HG03457 (cell line): ENCODE measurements at regions not wholly inside any gene's neighbourhood (a gene's known extent, or its start where the extent isn't known, plus 50 kb on each side); places are given as distances from the start of the nearest gene placed in this dataset.
"Not testable (repeated sequence)": the region's sequence is repeated elsewhere in the genome, so short reads cannot be mapped to it uniquely, and the experiment has no call there.

ENCODE experiments used
- ATAC-seq: cut with Tn5 transposase; IDR thresholded peaks from one replicate; pipeline ENCODE4 v1.9.1; 2021; ENCODE audit warnings: moderate number of reproducible peaks; ENCODE audit not compliant: unreplicated experiment

DNA sequence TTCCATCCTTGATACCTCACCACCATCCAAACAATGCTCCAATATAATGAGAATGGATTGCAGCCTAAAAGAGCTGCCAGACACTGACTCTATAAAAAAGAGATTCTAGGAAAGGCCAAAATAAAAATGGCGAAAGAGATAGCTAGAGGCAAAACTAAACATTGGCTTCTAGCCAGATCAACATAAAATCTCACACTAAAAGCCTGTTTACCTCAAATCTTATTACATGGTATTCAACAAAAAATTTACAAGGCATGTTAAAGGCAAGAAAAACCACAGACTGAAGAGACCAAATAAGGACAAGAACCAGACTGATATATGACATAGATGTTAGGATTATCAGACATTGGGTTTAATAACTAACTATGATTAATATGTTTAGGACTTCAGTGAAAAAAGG is 1127.0 kb downstream of the DNAJB9 start:
- ATAC-seq: no peak

DNA sequence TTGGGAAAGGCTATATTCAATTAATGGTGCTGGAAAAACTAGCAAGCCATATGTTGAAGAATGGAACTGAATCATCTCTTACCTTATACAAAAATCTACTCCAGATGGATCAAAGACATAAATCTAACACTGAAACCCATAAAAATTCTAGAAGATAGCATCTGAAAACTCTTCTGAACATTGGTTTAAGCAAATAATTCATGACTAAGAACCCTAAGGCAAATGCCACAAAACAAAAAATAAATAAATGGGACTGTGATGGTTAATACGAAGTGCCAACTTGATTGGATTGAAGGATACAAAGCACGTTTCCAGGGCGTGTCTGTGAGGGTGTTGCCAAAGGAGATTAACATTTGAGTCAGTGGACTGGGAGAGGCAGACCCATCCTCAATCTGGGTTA is 1130.0 kb downstream of the DNAJB9 start:
- ATAC-seq: no peak

DNA sequence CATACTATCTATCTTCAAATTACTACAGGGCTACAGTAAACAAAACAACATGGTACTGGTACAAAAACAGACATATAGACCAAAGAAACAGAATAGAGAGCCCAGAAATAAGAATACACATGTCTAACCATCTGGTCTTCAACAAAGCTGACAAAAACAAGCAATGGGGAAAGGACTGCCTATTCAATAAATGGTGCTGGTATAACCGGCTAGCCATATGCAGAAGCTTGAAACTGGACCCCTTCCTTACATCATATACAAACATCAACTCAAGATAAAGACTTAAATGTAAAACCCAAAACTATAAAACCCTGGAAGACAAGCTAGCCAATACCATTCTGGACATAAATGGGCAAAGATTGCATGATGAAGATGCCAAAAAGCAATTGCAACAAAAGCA is 1143.7 kb downstream of the DNAJB9 start:
- ATAC-seq: no peak

DNA sequence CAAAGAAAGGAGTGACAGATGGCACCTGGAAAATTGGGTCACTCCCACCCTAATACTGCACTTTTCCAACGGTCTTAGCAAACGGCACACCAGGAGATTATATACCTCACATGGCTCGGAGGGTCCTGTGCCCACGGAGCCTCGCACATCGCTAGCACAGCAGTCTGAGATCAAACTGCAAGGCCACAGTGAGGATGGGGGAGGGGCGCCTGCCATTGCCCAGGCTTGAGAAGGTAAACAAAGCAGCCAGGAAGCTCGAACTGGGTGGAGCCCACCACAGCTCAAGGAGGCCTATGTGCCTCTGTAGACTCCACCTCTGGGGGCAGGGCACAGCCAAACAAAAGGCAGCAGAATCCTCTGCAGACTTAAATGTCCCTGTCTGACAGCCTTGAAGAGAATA is 1149.7 kb downstream of the DNAJB9 start:
- ATAC-seq: not testable (repeated sequence)

DNA sequence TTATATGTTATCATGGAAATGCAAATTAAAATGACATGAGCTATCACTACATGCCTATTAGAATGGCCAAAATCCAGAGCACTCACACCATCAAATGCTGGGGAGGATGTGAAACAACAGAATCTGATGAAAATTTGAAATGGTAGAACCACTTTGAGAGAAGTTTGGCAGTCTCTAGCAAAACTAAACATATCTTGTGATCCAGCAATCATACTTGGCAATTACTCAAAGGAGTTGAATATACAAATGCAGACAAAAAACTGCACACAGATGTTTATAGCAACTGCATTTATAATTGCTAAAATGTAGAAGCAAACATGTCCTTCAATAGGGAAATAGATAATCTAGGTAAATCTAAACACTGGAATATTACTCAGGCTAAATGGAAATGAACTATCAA is 1164.9 kb downstream of the DNAJB9 start:
- ATAC-seq: no peak

DNA sequence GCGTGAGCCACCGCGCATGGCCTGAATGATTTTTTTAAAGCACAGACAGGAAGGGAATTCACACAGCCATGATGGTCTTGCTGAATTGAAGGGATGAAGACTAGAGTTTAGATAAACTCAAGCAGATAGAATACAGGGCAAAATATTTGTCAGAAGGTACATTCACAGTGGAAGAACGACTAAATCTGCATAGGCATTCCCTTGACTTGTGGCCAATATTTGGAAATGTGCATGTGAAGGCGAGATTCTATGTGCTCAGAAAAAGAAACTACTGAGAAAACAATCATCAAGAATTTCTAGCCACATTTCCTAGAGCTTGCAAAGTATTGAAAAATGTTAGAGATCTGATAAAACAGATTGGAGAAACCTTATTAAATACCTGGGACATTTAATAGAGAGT is 1166.2 kb downstream of the DNAJB9 start:
- no peak for ATAC-seq

DNA sequence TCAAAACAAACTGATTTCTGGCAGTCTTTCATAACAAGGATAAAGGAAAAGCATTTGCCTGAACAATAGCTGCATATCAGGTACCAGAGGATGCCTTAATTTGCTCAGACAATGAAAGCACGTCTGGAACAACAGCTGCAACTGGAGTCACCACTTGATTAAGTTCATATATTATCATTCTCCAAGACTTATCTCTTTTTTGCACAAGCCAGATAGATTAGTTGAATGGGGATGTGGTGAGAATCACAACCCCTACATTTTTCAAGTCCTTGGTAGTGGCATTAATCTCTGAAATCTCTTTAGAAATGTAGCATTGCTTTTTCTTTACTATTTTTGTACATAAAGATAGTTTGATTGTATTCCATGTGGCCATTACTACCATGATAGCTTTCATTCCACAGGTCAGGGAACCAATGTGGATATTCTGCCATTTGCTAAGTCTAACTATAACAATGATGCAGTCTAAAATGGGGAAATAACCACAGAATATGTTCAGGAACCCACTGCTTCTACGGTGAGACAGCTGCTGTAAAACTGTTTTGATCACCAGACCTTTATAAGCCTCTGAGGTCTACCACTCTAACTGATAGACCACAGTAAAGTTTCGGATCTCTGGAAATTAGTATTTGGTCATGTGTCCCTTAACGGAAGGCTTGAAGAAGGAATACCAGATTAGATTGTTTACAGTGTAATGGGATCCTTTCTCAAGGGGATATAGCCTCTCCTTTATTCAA is 1176.2 kb downstream of the DNAJB9 start:
- ATAC-seq: no peak

DNA sequence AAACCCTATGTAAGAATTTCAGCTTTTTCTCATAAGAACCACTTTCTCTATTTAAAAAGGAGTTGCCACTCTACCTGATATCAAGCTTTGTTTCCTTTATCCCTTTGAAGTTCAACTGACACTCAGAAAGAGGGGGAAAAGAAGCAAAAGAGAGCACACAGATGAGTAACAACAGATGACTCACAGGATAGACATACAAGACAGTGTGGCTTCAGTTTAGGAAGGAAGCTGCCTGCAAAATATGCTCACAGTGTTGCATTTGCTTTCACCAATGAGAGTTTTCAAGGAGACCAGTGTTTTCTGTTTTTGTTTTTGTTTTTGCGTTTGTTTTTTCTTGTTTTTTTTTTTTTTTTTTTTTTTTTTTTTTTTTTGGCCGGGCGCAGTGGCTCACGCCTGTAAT is 1181.6 kb downstream of the DNAJB9 start:
- ATAC-seq: no peak

DNA sequence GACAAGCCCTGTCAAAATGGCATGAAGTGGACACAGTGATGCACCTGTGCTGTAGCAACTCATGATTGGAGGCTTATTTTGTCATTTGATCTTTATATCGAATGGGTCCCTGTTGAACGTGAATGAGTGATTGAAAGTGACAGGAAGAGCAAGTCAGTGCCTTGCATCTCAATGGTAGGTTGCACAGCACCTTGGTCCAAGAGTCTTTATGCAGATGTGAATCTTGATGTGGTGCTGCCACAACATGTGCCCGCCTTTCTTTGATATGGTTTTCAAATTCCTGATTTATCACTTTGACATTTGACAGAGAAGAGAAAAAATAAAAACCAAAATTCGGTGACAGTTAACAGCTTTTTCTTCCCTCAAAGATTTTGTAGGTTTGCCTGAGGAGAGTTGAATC is 1182.4 kb downstream of the DNAJB9 start:
- no peak for ATAC-seq

DNA sequence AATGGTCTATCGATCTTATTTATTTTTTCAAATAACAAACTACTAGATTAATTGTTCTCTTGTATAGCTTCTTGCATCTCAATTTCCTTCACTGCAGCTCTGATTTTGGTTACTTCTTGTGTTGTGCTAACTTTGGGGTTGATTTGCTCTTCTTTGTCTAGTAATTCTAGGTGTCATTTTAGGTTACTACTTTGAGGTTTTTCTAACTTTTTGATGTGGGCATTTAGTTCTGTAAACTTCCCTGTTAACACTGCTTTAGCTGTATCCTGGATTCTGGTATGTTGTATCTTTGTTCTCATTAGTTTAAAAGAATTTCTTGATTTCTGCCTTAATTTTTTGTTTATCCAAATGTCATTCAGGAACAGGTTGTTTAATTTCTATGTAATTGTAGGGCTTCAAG is 1188.0 kb downstream of the DNAJB9 start:
- no peak for ATAC-seq

DNA sequence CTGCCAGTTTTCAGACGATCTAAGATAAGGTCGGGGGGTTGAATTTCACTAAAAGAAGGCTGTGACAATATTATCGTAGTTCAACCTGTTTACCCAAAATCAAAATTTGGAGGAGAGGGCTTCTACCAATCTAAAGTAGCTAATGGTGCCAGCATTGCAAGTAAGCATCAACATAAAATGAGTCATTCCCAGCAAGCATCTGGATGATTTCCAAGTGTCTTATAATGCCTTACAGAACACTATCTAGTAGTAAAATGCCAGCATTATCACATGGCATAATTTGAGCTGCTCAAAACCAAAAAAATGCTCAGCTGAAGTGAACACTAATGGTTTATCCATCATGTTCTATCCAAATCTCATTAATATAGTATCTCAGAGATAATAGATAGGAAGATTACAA is 1193.9 kb downstream of the DNAJB9 start:
- ATAC-seq: no peak

DNA sequence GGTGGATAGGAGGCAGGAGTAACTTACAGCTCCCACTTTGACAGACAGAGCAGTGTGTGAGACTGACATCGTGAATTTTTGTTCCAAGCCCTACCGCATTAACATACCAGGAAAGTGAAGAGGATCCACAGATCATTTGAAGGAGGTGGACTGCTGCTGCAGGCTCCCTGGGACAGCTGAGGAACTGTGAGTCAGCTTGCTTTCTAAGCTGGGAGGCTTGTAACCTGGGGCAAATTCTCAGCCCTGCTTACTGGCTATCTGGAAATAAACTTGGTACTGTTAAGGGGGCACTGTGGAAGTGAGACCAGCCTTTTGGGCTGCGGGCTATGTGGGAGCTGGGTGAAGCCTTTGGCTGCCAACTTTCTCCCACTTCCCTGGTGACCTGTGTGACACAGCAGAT is 1202.5 kb downstream of the DNAJB9 start:
- no peak for ATAC-seq

DNA sequence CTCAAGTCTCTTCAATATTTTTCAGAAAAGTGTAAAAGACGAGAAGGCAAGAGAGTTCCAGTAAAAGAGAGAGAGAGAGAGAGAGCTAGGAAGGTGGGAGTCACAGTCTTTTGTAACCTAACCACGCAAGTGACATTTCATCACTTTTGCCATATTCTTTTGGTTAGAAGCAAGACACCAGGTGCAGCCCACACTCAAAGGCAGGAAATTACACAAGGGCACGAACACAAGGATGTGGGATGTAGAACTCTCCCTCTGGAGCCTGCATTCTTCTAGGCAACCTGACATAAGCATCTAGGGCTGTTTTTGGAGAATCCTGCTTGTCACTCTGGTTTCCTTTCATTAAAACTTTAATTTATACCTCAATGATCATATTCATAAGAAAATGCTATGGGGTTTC is 1213.1 kb downstream of the DNAJB9 start:
- no peak for ATAC-seq

DNA sequence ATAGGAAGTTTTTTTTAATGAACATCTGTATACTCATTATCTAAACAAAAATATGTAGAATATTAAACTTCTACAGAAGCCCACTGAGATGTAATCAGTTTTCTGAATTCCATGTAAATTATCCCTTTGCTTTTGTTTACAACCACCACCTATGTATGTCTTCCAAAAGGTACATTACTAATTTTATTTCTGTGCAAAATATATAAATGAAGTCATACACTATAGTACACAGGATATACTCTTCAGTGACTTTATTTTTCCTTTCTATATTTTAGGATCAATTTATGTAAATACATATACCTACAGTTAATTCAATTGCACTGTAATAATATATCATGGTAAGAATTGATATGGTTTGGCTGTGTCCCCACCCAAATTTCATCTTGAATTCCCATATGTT is 1236.9 kb downstream of the DNAJB9 start:
- no peak for ATAC-seq

DNA sequence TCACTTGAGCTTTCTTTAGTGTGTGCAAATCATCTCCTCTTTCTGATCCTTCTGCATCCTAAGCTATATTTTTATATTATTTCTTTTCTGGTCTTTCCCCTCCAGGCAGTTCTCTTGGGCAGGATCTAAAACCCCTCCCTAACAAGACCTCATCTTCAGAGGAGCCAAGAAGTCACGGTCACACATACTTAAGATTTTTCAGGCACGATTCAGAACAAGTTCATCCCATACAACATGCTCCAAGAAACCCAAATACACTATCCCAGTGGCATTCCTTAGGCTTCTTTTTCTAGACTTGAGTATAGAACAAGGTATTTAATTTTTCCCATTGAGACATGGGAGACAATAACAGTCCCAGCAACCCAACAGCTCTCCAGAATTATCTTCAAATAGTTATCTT is 1251.5 kb downstream of the DNAJB9 start:
- no peak for ATAC-seq

DNA sequence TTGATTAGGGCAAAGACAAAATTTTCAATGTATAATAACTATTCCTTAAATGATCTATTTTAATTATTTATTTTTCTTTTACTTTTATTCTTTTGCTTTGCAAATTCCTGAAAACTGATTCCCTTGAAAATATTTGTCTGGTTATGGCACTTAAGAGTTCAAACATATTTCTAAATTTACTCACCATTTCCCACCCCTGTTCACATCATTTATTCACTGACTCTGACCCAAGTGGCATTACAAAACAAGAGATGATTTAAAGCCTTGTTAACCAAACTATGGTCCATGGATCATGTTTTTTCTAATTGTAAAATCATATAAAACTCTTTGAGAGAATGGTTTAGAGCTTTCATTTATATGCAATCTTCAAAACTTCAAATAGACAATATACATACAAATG is 1256.1 kb upstream of the LRRN3 start:
- ATAC-seq: no peak

DNA sequence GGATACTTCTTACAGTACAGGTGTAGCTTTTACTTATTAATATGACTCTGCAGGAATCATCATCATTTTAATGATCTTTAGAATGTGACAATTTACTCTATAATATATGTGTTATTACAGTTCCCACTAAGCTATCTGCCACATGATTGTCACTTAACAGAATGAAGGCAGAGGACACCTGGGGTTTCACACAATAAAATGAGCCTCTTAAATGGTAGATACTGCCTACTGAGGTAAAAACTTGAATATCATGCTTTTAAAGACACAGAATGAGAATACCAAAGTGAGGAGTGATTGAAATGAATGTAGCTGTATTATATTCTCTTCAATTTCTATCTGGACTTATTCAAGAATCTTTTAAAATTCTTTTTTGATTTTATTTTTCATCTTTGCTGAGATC is 1255.3 kb upstream of the LRRN3 start:
- no peak for ATAC-seq

DNA sequence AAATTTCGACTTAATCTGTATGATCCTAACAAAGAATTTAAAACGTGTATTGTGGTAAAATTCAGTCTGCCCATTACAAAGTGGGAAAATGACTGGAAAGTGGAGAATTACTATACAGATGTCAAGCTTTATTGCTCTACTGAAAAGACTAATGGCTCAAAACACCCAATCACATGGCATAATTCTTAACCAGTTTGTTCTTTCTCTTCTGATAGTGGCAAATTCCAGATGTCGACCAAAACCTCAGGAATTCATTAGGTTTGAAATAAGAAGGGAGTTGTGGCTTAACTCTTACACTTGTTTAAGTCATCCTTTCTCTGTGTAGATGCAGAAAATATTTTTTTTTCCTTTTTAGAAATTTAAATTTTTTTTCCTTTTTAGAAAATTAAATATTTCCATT is 1254.9 kb upstream of the LRRN3 start:
- no peak for ATAC-seq

DNA sequence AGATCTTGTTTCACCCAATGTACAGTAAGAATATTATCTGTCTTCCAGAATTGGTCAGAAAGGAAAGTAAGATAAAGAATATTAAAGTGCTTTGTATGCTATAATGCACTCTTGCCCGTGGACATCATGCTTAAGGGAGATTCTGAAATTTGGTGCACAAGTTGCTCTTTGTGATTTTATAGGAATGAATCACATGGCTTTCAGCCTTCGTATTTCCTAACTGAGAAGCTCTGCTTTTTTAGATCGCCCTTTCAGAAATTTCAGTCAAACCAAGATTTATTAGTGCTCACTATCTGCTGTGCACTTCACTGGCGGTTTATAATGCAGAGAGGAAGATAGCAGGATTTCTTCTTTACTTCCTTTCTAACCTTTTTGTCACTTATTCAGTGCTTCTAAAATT is 1248.5 kb upstream of the LRRN3 start:
- ATAC-seq: no peak

DNA sequence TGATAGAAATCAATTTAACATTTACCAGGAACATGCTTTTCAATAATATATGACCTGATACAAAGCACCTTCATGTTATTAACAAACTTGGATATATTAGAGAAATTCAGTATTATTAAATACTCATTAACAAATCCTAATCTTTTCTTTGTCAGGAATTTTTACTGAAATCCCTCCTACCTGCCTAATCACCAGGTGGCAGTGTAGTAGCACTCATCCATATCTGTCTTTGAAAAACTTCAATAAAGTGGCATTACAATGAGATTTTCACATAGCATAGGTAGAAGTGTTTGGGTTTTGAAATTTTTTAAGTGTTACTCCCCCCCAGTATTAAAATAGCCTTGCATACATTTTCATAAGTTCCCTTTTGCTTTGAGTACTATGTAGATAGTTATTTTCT is 1246.6 kb upstream of the LRRN3 start:
- ATAC-seq: no peak

DNA sequence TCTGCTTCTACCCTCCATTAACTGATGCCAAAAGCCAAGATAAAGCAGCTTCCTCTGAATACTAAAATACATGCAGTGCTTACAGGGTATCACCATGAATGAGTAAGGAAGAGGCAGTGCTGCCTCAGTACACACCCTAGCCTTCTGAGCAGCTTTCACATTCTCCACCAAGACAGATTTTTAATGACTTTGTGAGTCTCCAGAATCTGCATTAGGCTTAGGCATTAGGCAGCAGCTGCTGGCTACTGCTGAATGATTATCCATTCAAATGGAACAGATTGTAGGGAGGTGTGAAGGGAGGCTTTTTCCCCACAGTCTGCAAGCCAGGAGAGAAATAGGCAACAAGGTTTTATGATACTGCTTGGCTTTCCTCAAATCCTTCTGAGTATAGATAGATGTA is 1226.7 kb upstream of the LRRN3 start:
- ATAC-seq: no peak

DNA sequence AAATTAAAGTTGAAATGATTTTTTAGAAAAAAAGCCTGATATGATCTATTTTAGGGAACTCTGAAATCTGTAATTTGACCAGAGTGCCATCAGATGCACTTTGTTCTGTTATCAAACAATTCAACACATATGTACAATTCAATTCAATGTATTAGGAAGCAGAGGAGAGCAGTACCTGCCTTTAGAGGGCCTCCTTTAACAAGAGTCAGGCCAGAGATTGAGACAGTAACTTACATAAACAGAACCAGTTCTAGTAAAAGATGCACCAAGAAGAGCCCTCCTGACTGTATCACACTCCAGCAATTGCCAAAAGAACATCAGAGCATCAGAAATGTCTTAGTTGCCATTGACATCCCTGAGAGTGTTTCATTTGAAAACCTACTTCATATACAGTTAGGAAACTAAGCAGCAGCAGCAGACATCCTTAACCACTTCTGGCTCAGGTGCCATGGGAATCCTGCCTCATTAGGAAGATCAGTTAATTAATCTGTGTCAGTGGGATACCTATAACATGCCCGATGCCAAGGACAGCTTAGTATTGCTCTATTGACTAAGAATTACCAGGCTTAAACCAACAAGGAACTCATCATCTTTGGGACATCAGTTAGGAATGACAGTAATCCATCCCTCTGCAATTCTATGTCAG is 1222.6 kb upstream of the LRRN3 start:
- ATAC-seq: no peak

DNA sequence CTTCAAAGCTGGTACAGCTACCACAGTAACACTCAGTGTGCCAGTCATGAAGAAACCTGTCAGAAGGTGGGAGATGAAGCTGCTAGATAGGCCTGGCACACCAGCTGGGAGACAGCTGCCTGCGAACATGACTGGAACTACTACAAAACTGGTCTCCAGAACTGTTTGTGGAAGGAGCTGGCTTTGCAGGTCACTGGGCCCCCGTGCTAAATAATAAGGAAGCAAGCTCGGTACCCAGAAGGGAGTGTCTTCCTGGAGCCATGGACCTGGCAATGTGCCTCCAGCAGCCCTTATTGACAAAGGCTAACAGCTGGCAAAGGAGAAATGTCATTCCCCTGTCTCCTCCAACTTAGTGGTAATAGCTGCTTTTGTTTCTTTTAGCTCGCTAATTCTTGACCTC is 1217.6 kb upstream of the LRRN3 start:
- no peak for ATAC-seq
